Neuronal stem cell (in vitro differentiated cells): ENCODE measurements at regions not wholly inside any gene's neighbourhood (a gene's known extent, or its start where the extent isn't known, plus 50 kb on each side); places are given as distances from the start of the nearest gene placed in this dataset.

Source experiments
- DNase-seq: peaks from one replicate; pipeline ENCODE4 v3.0.0-alpha.2; 2013; ENCODE audit warnings: low spot score
- H2AFZ ChIP-seq: one replicate; pipeline ENCODE4 v1.6.1; 2013; ENCODE audit warnings: mild to moderate bottlenecking, low read length, inconsistent platforms
- H2AK5ac ChIP-seq: 2 replicates; pipeline ENCODE4 v1.6.1; 2013; ENCODE audit warnings: low read depth, mild to moderate bottlenecking, inconsistent platforms, low read length, moderate library complexity, mixed read lengths
- H2BK120ac ChIP-seq: 2 replicates; pipeline ENCODE4 v1.6.1; 2013; ENCODE audit warnings: low read depth, mild to moderate bottlenecking, inconsistent platforms, low read length, moderate library complexity, mixed read lengths
- H2BK12ac ChIP-seq: one replicate; pipeline ENCODE4 v1.6.1; 2013; ENCODE audit warnings: low read length, inconsistent platforms
- H2BK15ac ChIP-seq: 2 replicates; pipeline ENCODE4 v1.6.1; 2013; ENCODE audit warnings: mild to moderate bottlenecking, low read length, inconsistent platforms, mixed read lengths
- H2BK5ac ChIP-seq: one replicate; pipeline ENCODE4 v1.6.1; 2013; ENCODE audit warnings: inconsistent platforms, mild to moderate bottlenecking, low read length, moderate library complexity
- H3K14ac ChIP-seq: one replicate; pipeline ENCODE4 v1.6.1; 2013; ENCODE audit warnings: low read length, inconsistent platforms
- H3K18ac ChIP-seq: 2 replicates; pipeline ENCODE4 v1.6.1; 2013; ENCODE audit warnings: low read length, inconsistent platforms
- H3K23ac ChIP-seq: 2 replicates; pipeline ENCODE4 v1.6.1; 2013; ENCODE audit warnings: low read depth, mild to moderate bottlenecking, mixed read lengths, low read length, inconsistent platforms; ENCODE audit not compliant: poor library complexity
- H3K27ac ChIP-seq: replicated peaks from 3 replicates; pipeline ENCODE4 v1.5.1; 2013; ENCODE audit warnings: low read length, inconsistent platforms
- H3K27me3 ChIP-seq, 3 experiments: 2 replicates each; pipeline ENCODE4 v1.6.1; 2013; ENCODE audit warnings: low read length in 3 of 3, mild to moderate bottlenecking in 2 of 3, inconsistent platforms in 1 of 3, low read depth in 1 of 3, mixed read lengths in 1 of 3, moderate library complexity in 1 of 3; ENCODE audit not compliant: control insufficient read depth in 3 of 3, insufficient read depth in 3 of 3
- H3K36me3 ChIP-seq, 2 donors: replicated peaks in 1 of 2; 2 replicates each; pipeline ENCODE4 v1.6.1; 2013; ENCODE audit warnings: low read length in 2 of 2; ENCODE audit not compliant: control insufficient read depth in 2 of 2, insufficient read depth in 2 of 2
- H3K4ac ChIP-seq: 2 replicates; pipeline ENCODE4 v1.6.1; 2013; ENCODE audit warnings: inconsistent platforms, mild to moderate bottlenecking, low read length, moderate library complexity
- H3K4me1 ChIP-seq, 2 donors: 1 replicate in 1 of 2; 2 replicates in 1 of 2; pipeline ENCODE4 v1.6.1; 2013; ENCODE audit warnings: low read length in 2 of 2, low read depth in 1 of 2; ENCODE audit not compliant: control insufficient read depth in 2 of 2, insufficient read depth in 1 of 2
- H3K4me2 ChIP-seq: one replicate; pipeline ENCODE4 v1.6.1; 2013; ENCODE audit warnings: mild to moderate bottlenecking, low read length, inconsistent platforms; ENCODE audit not compliant: insufficient read depth, poor library complexity, severe bottlenecking
- H3K4me3 ChIP-seq, 2 donors: 2 replicates each; pipeline ENCODE4 v1.5.1; 2013; ENCODE audit warnings: low read length in 2 of 2, mild to moderate bottlenecking in 2 of 2, inconsistent platforms in 1 of 2, moderate library complexity in 1 of 2
- H3K79me1 ChIP-seq: one replicate; pipeline ENCODE4 v1.6.1; 2013; ENCODE audit warnings: low read depth, mild to moderate bottlenecking, inconsistent platforms, low read length, moderate library complexity
- H3K9ac ChIP-seq: one replicate; pipeline ENCODE4 v1.6.1; 2013; ENCODE audit warnings: mild to moderate bottlenecking, low read depth, low read length, inconsistent platforms; ENCODE audit not compliant: poor library complexity
- H3K9me3 ChIP-seq, 2 donors: replicated peaks in 1 of 2; 2 replicates each; pipeline versions ENCODE3 to v1.6.1; 2013; ENCODE audit warnings: low read length in 2 of 2, mild to moderate bottlenecking in 2 of 2, inconsistent platforms in 1 of 2, low read depth in 1 of 2, mixed read lengths in 1 of 2, moderate library complexity in 1 of 2; ENCODE audit not compliant: control insufficient read depth in 2 of 2, insufficient read depth in 1 of 2
- H4K8ac ChIP-seq: one replicate; pipeline ENCODE4 v1.6.1; 2013; ENCODE audit warnings: low read depth, mild to moderate bottlenecking, inconsistent platforms, low read length, moderate library complexity
- H4K91ac ChIP-seq: one replicate; pipeline ENCODE4 v1.6.1; 2013; ENCODE audit warnings: low read length, low read depth, mild to moderate bottlenecking, inconsistent platforms; ENCODE audit not compliant: poor library complexity
- WGBS, 2 donors: extraction: QIAGEN DNeasy Blood & Tissue Kit; methylation state at CpG; one replicate each; pipeline ENCODE4 v1.1.7; 2013; ENCODE audit warnings: missing lambda C conversion rate in 2 of 2, mixed read lengths in 1 of 2; ENCODE audit not compliant: insufficient read length in 2 of 2, insufficient replicate concordance in 1 of 2; ENCODE audit errors: extremely low coverage in 2 of 2; 5-methylcytosine and 5-hydroxymethylcytosine counted together

DNA sequence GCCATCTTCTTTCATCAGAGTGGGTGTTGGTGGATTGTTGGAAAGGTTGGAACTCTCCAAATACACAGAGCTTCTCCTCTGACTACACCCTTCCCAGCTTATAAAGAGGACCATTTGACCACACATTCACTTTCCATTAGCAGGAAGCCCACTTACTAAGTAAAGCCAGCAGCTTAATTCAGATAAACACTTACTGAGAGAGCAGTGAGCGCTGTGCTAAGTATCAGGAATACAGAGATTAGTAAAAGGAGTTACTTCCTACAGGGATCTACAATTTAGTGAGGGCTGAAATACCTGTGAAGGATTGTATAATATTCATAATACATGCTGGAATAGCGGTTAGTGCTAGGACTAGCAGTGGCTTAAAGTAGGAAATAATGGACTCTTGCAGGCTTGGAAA, 343.0 kb downstream of the NYAP2 start:
- no peaks in the 10 kb centered on the region for H3K79me1 ChIP-seq
- DNase-seq = no peak
- H3K27me3 ChIP-seq = no peaks in the 10 kb centered on the region
- no peaks in the 10 kb centered on the region for H3K4me1 ChIP-seq
- no peak overlapping the region for H3K18ac ChIP-seq
- H2AK5ac ChIP-seq = no peak overlapping the region
- no peak overlapping the region for H4K91ac ChIP-seq
- H2AFZ ChIP-seq = no peak overlapping the region
- H3K36me3 ChIP-seq = no peaks in the 10 kb centered on the region
- H3K14ac ChIP-seq = no peak overlapping the region
- no CpG with 5 or more reads among the region's 2 CpGs for WGBS, 2 donors
- H3K4me3 ChIP-seq = no peak overlapping the region
- H2BK15ac ChIP-seq = no peak overlapping the region
- no peak overlapping the region for H2BK120ac ChIP-seq
- H2BK5ac ChIP-seq = no peak overlapping the region
- H3K27ac ChIP-seq = no peak overlapping the region
- H3K23ac ChIP-seq = no peak overlapping the region
- no peak overlapping the region for H4K8ac ChIP-seq
- H2BK12ac ChIP-seq = no peak overlapping the region
- H3K9ac ChIP-seq = no peak overlapping the region
- no peak overlapping the region for H3K4me2 ChIP-seq
- H3K9me3 ChIP-seq = no peaks in the 10 kb centered on the region
- H3K4ac ChIP-seq = no peak overlapping the region

DNA sequence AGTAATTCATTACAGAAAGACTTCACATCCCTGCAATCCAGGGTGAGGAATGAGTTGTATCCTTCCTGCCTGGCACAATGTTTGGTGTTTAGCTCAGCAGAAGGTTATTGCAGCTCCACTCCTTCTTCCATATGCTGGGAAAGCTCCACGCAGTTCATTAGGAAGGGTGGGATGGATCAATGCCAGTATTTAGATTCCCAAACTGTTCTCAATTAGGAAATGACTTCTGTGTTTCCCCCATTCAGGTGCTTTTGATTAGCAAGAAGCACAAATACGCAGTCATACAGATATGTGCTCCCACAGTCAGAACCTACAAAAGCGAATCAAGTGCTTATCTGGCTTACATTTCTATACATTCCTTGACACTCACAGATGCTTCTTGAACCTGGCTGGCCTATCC, 340.6 kb downstream of the NYAP2 start:
- H3K4me1 ChIP-seq = peaks cover 0 to 2% of the 10 kb centered on the region in 2 donors
- no peaks in the 10 kb centered on the region for H3K36me3 ChIP-seq
- WGBS, 2 donors = no CpG with 5 or more reads among the region's 3 CpGs
- DNase-seq = no peak
- no peak overlapping the region for H3K9ac ChIP-seq
- H2BK15ac ChIP-seq = no peak overlapping the region
- no peak overlapping the region for H3K4me2 ChIP-seq
- H2BK5ac ChIP-seq = no peak overlapping the region
- H3K79me1 ChIP-seq = no peaks in the 10 kb centered on the region
- no peak overlapping the region for H3K4me3 ChIP-seq
- no peak overlapping the region for H2BK120ac ChIP-seq
- H4K91ac ChIP-seq = no peak overlapping the region
- no peak overlapping the region for H4K8ac ChIP-seq
- H3K9me3 ChIP-seq = no peaks in the 10 kb centered on the region
- H3K23ac ChIP-seq = no peak overlapping the region
- H2AK5ac ChIP-seq = no peak overlapping the region
- H3K14ac ChIP-seq = no peak overlapping the region
- no peak overlapping the region for H2AFZ ChIP-seq
- no peaks in the 10 kb centered on the region for H3K27me3 ChIP-seq
- H2BK12ac ChIP-seq = no peak overlapping the region
- no peak overlapping the region for H3K27ac ChIP-seq
- H3K18ac ChIP-seq = no peak overlapping the region
- no peak overlapping the region for H3K4ac ChIP-seq

DNA sequence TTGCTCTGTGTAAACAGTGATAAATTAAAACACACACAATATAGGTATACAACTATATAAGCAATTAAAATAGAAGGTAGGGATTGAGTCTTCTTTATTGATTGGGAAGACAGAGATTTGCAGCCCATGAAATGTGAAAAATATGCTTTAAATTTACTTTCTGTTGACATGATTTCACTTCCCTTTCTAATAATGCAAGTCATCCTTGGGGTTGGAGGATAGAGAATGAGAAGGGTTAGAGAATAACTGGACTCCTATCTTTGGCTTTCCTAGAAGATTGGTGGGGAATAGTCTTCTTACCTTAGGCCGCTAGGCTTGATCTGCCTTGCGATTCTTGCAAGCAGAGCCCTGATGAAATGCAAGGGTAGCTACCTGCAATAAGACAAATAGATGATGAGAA, 339.8 kb downstream of the NYAP2 start:
- Histone ChIP-seq H2AK5ac (no peak overlapping the region), H3K9ac (no peak overlapping the region), H3K14ac (no peak overlapping the region), H2AFZ (no peak overlapping the region), H3K36me3 (no peaks in the 10 kb centered on the region), H3K27ac (no peak overlapping the region), H3K18ac (no peak overlapping the region), H3K9me3 (no peaks in the 10 kb centered on the region), H2BK15ac (no peak overlapping the region), H3K23ac (no peak overlapping the region), H3K27me3 (no peaks in the 10 kb centered on the region), H3K4me2 (no peak overlapping the region), H2BK12ac (no peak overlapping the region), H3K4me1 (peaks cover 0 to 2% of the 10 kb centered on the region in 2 donors), H3K4me3 (no peak overlapping the region), H2BK120ac (no peak overlapping the region), H4K91ac (no peak overlapping the region), H3K4ac (no peak overlapping the region), H4K8ac (no peak overlapping the region), H2BK5ac (no peak overlapping the region), H3K79me1 (no peaks in the 10 kb centered on the region)
- no peak for DNase-seq
- WGBS, 2 donors = no CpG with 5 or more reads among the region's 2 CpGs

DNA sequence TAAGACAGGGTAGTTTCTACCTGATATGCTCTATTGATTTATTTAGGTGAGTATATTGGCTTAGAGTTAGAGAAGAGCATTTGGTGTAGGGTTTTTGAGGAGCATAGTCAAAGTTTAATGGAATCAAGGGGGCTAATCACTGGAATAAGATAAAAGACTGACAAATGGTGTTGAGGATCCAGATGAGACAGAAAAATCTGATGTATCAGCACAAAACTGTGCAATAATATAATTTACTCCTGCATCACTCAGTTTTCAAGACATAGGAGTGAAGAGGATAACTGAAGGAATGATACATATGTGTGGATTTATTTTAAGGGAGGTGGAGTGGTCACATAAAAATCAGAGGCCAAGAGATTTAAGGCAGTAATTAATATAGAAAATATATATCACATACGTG, 339.2 kb downstream of the NYAP2 start:
- H2BK12ac ChIP-seq = no peak overlapping the region
- WGBS, 2 donors = no CpG with 5 or more reads among the region's 1 CpG
- H3K4me2 ChIP-seq = no peak overlapping the region

More for the DNA sequence above, 339.2 kb downstream of the NYAP2 start:
- no peak overlapping the region for H4K8ac ChIP-seq
- no peak overlapping the region for H3K4ac ChIP-seq
- H4K91ac ChIP-seq = no peak overlapping the region
- H3K9ac ChIP-seq = no peak overlapping the region
- H3K23ac ChIP-seq = no peak overlapping the region
- H2AK5ac ChIP-seq = no peak overlapping the region
- no peaks in the 10 kb centered on the region for H3K27me3 ChIP-seq
- no peaks in the 10 kb centered on the region for H3K9me3 ChIP-seq
- no peak overlapping the region for H3K4me3 ChIP-seq
- no peak overlapping the region for H3K18ac ChIP-seq
- no peaks in the 10 kb centered on the region for H3K79me1 ChIP-seq
- H3K36me3 ChIP-seq = no peaks in the 10 kb centered on the region
- peaks cover 0 to 2% of the 10 kb centered on the region in 2 donors for H3K4me1 ChIP-seq
- H2BK120ac ChIP-seq = no peak overlapping the region
- no peak overlapping the region for H3K14ac ChIP-seq
- no peak overlapping the region for H2AFZ ChIP-seq
- H2BK15ac ChIP-seq = no peak overlapping the region
- no peak overlapping the region for H2BK5ac ChIP-seq
- H3K27ac ChIP-seq = no peak overlapping the region
- no peak for DNase-seq
